ENCODE measurements at regions not wholly inside any gene's neighbourhood (a gene's known extent, or its start where the extent isn't known, plus 50 kb on each side); places are given as distances from the start of the nearest gene placed in this dataset.

DNA sequence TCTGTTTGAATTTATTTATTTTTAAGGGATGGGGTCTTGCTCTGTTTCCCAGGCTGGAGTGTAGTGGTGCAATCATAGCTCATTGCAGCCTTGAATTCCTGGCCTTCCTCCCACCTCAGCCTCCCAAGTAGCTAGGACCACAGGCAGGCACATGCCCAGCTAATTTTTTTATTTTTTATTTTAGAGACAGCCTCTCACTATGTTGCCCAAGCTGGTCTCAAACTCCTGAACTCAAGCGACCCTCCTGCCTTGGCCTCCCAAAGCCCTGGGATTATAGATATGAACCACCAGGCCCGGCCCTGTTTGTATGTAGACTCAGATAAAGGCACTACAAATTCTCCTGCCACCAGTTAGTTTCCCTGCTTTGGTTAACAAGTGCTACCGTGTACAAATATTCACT is 142.9 kb upstream of the SOX4 start:
- Histone ChIP-seq H2AFZ (ENCODE audit: insufficient read depth, low read depth, low read length, poor library complexity, severe bottlenecking) (no peak overlapping the region), H3K4me2 (replicated peaks; ENCODE audit: low read depth, low read length, poor library complexity, severe bottlenecking) (no peak overlapping the region), H3K9ac (ENCODE audit: low read length) (no peak overlapping the region), H4K20me1 (ENCODE audit: control insufficient read depth, insufficient read depth, low read length, poor library complexity, severe bottlenecking) (no peaks in the 10 kb centered on the region), H3K36me3 (replicated peaks in 1 of 2; ENCODE audit: control extremely low read depth in 1 of 2, control insufficient read depth in 1 of 2, extremely low read depth in 1 of 2, insufficient read depth in 2 of 2, low read length in 1 of 2) (no peaks in the 10 kb centered on the region), H3K79me2 (ENCODE audit: control insufficient read depth, insufficient read depth, low read length) (no peaks in the 10 kb centered on the region), H3K4me1 (ENCODE audit: control insufficient read depth in 2 of 2, insufficient read depth in 2 of 2, low read length in 2 of 2) (no peaks in the 10 kb centered on the region), H3K9me3 (ENCODE audit: control extremely low read depth in 1 of 3, control insufficient read depth in 2 of 3, insufficient read depth in 1 of 3, low read length in 2 of 3) (no peaks in the 10 kb centered on the region), H3K4me3 (ENCODE audit: control extremely low read depth in 1 of 5, extremely low read depth in 1 of 5, insufficient read depth in 1 of 5, low read depth in 2 of 5, low read length in 4 of 5) (no peak overlapping the region), H3K27ac (ENCODE audit: low read length in 2 of 2) (no peak overlapping the region), H3K27me3 (replicated peaks in 1 of 4; ENCODE audit: control extremely low read depth in 1 of 4, control insufficient read depth in 3 of 4, insufficient read depth in 4 of 4, low read length in 3 of 4) (peaks cover 0 to 2% (median 0%) of the 10 kb centered on the region in 4 experiments)
- no peak overlapping the region for H3K4me3 Mint-ChIP-seq
- ChIA-PET CTCF (interaction anchor here (0.7 kb wide), 1 partner anchor 10 kb away, joined by 3 read pairs; no protein-coding TSS in a partner anchor), POLR2A (no interaction called here)
- intact Hi-C loops (cut with micrococcal nuclease): no loop called here
- TF ChIP-seq, protein P1, sequence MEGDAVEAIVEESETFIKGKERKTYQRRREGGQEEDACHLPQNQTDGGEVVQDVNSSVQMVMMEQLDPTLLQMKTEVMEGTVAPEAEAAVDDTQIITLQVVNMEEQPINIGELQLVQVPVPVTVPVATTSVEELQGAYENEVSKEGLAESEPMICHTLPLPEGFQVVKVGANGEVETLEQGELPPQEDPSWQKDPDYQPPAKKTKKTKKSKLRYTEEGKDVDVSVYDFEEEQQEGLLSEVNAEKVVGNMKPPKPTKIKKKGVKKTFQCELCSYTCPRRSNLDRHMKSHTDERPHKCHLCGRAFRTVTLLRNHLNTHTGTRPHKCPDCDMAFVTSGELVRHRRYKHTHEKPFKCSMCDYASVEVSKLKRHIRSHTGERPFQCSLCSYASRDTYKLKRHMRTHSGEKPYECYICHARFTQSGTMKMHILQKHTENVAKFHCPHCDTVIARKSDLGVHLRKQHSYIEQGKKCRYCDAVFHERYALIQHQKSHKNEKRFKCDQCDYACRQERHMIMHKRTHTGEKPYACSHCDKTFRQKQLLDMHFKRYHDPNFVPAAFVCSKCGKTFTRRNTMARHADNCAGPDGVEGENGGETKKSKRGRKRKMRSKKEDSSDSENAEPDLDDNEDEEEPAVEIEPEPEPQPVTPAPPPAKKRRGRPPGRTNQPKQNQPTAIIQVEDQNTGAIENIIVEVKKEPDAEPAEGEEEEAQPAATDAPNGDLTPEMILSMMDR (IDR thresholded peaks at IDR 0.05): no peak
- TF ChIP-seq EZH2 (IDR thresholded peaks at IDR 0.05; ENCODE audit: borderline replicate concordance, insufficient read depth, low read depth, low read length, poor library complexity, severe bottlenecking): no peak
- no peak for ATAC-seq (ENCODE audit: low read depth)
- no peaks in the 10 kb centered on the region for H3K4me1 Mint-ChIP-seq
- H3K27ac Mint-ChIP-seq: no peak overlapping the region
- DNase-seq: no peak
- WGBS (ENCODE audit: insufficient coverage): 86% methylated on average over 1 of the region's 3 CpGs
- H3K9me3 Mint-ChIP-seq (ENCODE audit: insufficient read depth): no peaks in the 10 kb centered on the region
- H3K27me3 Mint-ChIP-seq: peaks cover 4% of the 10 kb centered on the region

DNA sequence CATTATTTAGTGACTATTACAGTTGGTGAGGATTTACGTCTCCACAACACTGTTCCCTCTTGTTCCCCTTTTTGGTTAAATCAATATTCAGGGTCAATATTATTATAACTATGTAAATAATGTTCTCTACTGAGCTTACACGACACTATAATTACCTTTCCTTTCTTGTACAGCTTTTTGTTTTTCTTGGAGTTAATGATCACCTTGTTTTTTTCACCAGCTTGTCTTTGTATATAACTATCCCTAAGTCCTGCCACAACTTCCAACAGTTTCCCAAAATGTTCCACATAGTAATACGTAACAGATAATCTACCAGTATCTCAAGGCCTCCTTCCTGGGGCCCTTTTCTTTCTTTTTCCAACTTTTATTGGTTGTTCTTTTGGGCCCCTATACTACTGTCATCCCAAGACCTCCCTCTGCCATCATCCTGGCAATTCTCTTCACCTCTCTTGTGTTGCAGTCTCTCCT is 142.0 kb upstream of the SOX4 start:
- ATAC-seq (ENCODE audit: low read depth) (no peak), DNase-seq (no peak)
- TF ChIP-seq EZH2 (IDR thresholded peaks at IDR 0.05; ENCODE audit: borderline replicate concordance, insufficient read depth, low read depth, low read length, poor library complexity, severe bottlenecking): no peak
- TF ChIP-seq, protein P1 (IDR thresholded peaks at IDR 0.05): no peak
- no peaks in the 10 kb centered on the region for H3K4me1 ChIP-seq (ENCODE audit: control insufficient read depth in 2 of 2, insufficient read depth in 2 of 2, low read length in 2 of 2)
- no peaks in the 10 kb centered on the region for H3K9me3 Mint-ChIP-seq (ENCODE audit: insufficient read depth)
- H3K4me2 ChIP-seq (replicated peaks; ENCODE audit: low read depth, low read length, poor library complexity, severe bottlenecking): no peak overlapping the region
- 33% methylated on average over 1 of the region's 3 CpGs for WGBS (ENCODE audit: insufficient coverage)
- no peaks in the 10 kb centered on the region for H4K20me1 ChIP-seq (ENCODE audit: control insufficient read depth, insufficient read depth, low read length, poor library complexity, severe bottlenecking)
- no peaks in the 10 kb centered on the region for H3K79me2 ChIP-seq (ENCODE audit: control insufficient read depth, insufficient read depth, low read length)
- ChIA-PET CTCF (no interaction called here), POLR2A (no interaction called here)
- peaks cover 0 to 2% (median 0%) of the 10 kb centered on the region in 4 experiments for H3K27me3 ChIP-seq (replicated peaks in 1 of 4; ENCODE audit: control extremely low read depth in 1 of 4, control insufficient read depth in 3 of 4, insufficient read depth in 4 of 4, low read length in 3 of 4)
- H3K4me3 ChIP-seq (ENCODE audit: control extremely low read depth in 1 of 5, extremely low read depth in 1 of 5, insufficient read depth in 1 of 5, low read depth in 2 of 5, low read length in 4 of 5): no peak overlapping the region
- H3K4me3 Mint-ChIP-seq: no peak overlapping the region
- no peak overlapping the region for H2AFZ ChIP-seq (ENCODE audit: insufficient read depth, low read depth, low read length, poor library complexity, severe bottlenecking)
- H3K9me3 ChIP-seq (ENCODE audit: control extremely low read depth in 1 of 3, control insufficient read depth in 2 of 3, insufficient read depth in 1 of 3, low read length in 2 of 3): no peaks in the 10 kb centered on the region
- no peaks in the 10 kb centered on the region for H3K36me3 ChIP-seq (replicated peaks in 1 of 2; ENCODE audit: control extremely low read depth in 1 of 2, control insufficient read depth in 1 of 2, extremely low read depth in 1 of 2, insufficient read depth in 2 of 2, low read length in 1 of 2)
- no peaks in the 10 kb centered on the region for H3K4me1 Mint-ChIP-seq
- H3K9ac ChIP-seq (ENCODE audit: low read length): no peak overlapping the region
- intact Hi-C loops (cut with micrococcal nuclease): no loop called here
- peaks cover 4% of the 10 kb centered on the region for H3K27me3 Mint-ChIP-seq
- no peak overlapping the region for H3K27ac Mint-ChIP-seq
- H3K27ac ChIP-seq (ENCODE audit: low read length in 2 of 2): no peak overlapping the region

All from B cell (primary cell).